ENCODE measurements at regions not wholly inside any gene's neighbourhood (a gene's known extent, or its start where the extent isn't known, plus 50 kb on each side); places are given as distances from the start of the nearest gene placed in this dataset.

- Histone ChIP-seq H3K4me1 (ENCODE audit: control insufficient read depth, insufficient read depth, low read length) (no peaks in the 10 kb centered on the region), H3K9me3 (ENCODE audit: control insufficient read depth, insufficient read depth, low read depth, low read length) (no peaks in the 10 kb centered on the region), H3K4me3 (ENCODE audit: low read depth in 2 of 2, low read length in 2 of 2) (no peak overlapping the region), H3K36me3 (ENCODE audit: control insufficient read depth, insufficient read depth, low read length) (no peaks in the 10 kb centered on the region), H3K27ac (ENCODE audit: low read length) (no peak overlapping the region), H3K27me3 (ENCODE audit: control insufficient read depth, insufficient read depth, low read length) (no peaks in the 10 kb centered on the region)
- intact Hi-C loops (cut with micrococcal nuclease; ENCODE audit: unreplicated experiment): no loop called here
- ChIA-PET POLR2A (no interaction called here), CTCF (no interaction called here)
- in situ Hi-C loops (cut with HindIII; ENCODE audit: low pct_unique_long_range_greater_than_20kb, low sequenced_read_pairs): no loop called here
- DNase-seq (ENCODE audit: low read depth, low spot score): no peak
- TF ChIP-seq, protein P1, sequence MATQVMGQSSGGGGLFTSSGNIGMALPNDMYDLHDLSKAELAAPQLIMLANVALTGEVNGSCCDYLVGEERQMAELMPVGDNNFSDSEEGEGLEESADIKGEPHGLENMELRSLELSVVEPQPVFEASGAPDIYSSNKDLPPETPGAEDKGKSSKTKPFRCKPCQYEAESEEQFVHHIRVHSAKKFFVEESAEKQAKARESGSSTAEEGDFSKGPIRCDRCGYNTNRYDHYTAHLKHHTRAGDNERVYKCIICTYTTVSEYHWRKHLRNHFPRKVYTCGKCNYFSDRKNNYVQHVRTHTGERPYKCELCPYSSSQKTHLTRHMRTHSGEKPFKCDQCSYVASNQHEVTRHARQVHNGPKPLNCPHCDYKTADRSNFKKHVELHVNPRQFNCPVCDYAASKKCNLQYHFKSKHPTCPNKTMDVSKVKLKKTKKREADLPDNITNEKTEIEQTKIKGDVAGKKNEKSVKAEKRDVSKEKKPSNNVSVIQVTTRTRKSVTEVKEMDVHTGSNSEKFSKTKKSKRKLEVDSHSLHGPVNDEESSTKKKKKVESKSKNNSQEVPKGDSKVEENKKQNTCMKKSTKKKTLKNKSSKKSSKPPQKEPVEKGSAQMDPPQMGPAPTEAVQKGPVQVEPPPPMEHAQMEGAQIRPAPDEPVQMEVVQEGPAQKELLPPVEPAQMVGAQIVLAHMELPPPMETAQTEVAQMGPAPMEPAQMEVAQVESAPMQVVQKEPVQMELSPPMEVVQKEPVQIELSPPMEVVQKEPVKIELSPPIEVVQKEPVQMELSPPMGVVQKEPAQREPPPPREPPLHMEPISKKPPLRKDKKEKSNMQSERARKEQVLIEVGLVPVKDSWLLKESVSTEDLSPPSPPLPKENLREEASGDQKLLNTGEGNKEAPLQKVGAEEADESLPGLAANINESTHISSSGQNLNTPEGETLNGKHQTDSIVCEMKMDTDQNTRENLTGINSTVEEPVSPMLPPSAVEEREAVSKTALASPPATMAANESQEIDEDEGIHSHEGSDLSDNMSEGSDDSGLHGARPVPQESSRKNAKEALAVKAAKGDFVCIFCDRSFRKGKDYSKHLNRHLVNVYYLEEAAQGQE (IDR thresholded peaks at IDR 0.05; ENCODE audit: insufficient read depth in 1 of 2, low read depth in 2 of 2, low read length in 1 of 2): no peak
- no peak for TF ChIP-seq SIN3A (IDR thresholded peaks at IDR 0.05; ENCODE audit: borderline replicate concordance, insufficient read depth, low read depth, low read length)
- TF ChIP-seq TCF7L2 (IDR thresholded peaks at IDR 0.05; ENCODE audit: low read depth, low read length): no peak
- no TSS peak for BruUV-seq (replicated peaks)
- no peak for ATAC-seq
Measured at GRCh38 chrX:69395306-69395705, 108.8 kb upstream of the NALF2 start.

DNA sequence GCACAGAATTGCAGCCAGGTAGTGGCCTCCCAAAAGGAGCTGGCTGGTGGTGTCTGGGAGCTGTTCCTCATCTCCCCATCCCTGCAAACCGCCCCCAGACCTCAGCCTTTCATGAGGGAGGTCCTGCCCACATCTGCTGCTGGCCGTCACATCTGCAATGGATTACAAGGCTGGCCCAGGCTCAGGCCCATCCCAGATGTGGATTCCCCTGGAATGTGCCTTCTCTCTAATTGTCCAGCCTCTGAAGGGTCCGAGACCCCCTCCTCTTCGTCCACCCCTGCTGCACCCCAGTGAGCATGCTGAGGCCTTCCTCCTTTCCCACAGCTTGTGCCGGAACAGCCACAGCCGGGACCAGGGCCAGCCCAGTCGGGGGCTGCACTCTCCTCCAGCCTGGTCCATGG lies 115.0 kb upstream of the NALF2 start:
- DNase-seq (ENCODE audit: low read depth, low spot score): no peak
- TF ChIP-seq TCF7L2 (IDR thresholded peaks at IDR 0.05; ENCODE audit: low read depth, low read length): no peak
- TF ChIP-seq, protein P1 (IDR thresholded peaks at IDR 0.05; ENCODE audit: insufficient read depth in 1 of 2, low read depth in 2 of 2, low read length in 1 of 2): no peak
- intact Hi-C loops (cut with micrococcal nuclease; ENCODE audit: unreplicated experiment) (loop anchor here (5.0 kb wide), 2 partner anchors 97 to 167 kb away; no protein-coding TSS in a partner anchor), in situ Hi-C loops (cut with HindIII; ENCODE audit: low pct_unique_long_range_greater_than_20kb, low sequenced_read_pairs) (no loop called here)
- ATAC-seq: no peak
- H3K36me3 ChIP-seq (ENCODE audit: control insufficient read depth, insufficient read depth, low read length): no peaks in the 10 kb centered on the region
- no TSS peak for BruUV-seq (replicated peaks)
- ChIA-PET CTCF (no interaction called here), POLR2A (no interaction called here)
- H3K27me3 ChIP-seq (ENCODE audit: control insufficient read depth, insufficient read depth, low read length): peaks cover 3% of the 10 kb centered on the region; the same call in 1 of the 2 replicates
- no peak overlapping the region for H3K4me3 ChIP-seq (ENCODE audit: low read depth in 2 of 2, low read length in 2 of 2)
- H3K27ac ChIP-seq (ENCODE audit: low read length): no peak overlapping the region
- H3K9me3 ChIP-seq (ENCODE audit: control insufficient read depth, insufficient read depth, low read depth, low read length): no peaks in the 10 kb centered on the region
- no peaks in the 10 kb centered on the region; the same call in 1 of the 2 replicates for H3K4me1 ChIP-seq (ENCODE audit: control insufficient read depth, insufficient read depth, low read length)

GRCh38 chrX:69388526-69388925 lies 115.6 kb upstream of the NALF2 start:
- DNase-seq (ENCODE audit: low read depth, low spot score): no peak
- intact Hi-C loops (cut with micrococcal nuclease; ENCODE audit: unreplicated experiment): loop anchor here (5.0 kb wide), 2 partner anchors 96 to 166 kb away; no protein-coding TSS in a partner anchor
- no peaks in the 10 kb centered on the region; the same call in 1 of the 2 replicates for H3K4me1 ChIP-seq (ENCODE audit: control insufficient read depth, insufficient read depth, low read length)
- no peak for ATAC-seq
- POLR2A ChIA-PET: no interaction called here
- no peak overlapping the region for H3K27ac ChIP-seq (ENCODE audit: low read length)
- TF ChIP-seq POLR2AphosphoS5 (IDR thresholded peaks at IDR 0.05; ENCODE audit: low read depth, low read length): no peak
- TF ChIP-seq, protein P1 (IDR thresholded peaks at IDR 0.05; ENCODE audit: insufficient read depth in 1 of 2, low read depth in 2 of 2, low read length in 1 of 2): no peak
- no peak for TF ChIP-seq TCF7L2 (IDR thresholded peaks at IDR 0.05; ENCODE audit: low read depth, low read length)
- no peak for TF ChIP-seq SIN3A (IDR thresholded peaks at IDR 0.05; ENCODE audit: borderline replicate concordance, insufficient read depth, low read depth, low read length)
- no peak for TF ChIP-seq CTCF (IDR thresholded peaks at IDR 0.05)
- H3K36me3 ChIP-seq (ENCODE audit: control insufficient read depth, insufficient read depth, low read length): no peaks in the 10 kb centered on the region
- no TSS peak for BruUV-seq (replicated peaks)
- CTCF ChIA-PET: no interaction called here
- in situ Hi-C loops (cut with HindIII; ENCODE audit: low pct_unique_long_range_greater_than_20kb, low sequenced_read_pairs): no loop called here
- peaks cover 3% of the 10 kb centered on the region; the same call in 1 of the 2 replicates for H3K27me3 ChIP-seq (ENCODE audit: control insufficient read depth, insufficient read depth, low read length)
- H3K9me3 ChIP-seq (ENCODE audit: control insufficient read depth, insufficient read depth, low read depth, low read length): no peaks in the 10 kb centered on the region
- no peak overlapping the region for H3K4me3 ChIP-seq (ENCODE audit: low read depth in 2 of 2, low read length in 2 of 2)
